LNCaP clone FGC (cell line): ENCODE measurements at regions not wholly inside any gene's neighbourhood (a gene's known extent, or its start where the extent isn't known, plus 50 kb on each side); places are given as distances from the start of the nearest gene placed in this dataset.

Source experiments
- DNase-seq: peaks from one replicate; pipeline ENCODE4 v3.0.0-alpha.2; 2011; ENCODE audit warnings: low read depth
- H3K4me3 ChIP-seq: 2 replicates; pipeline ENCODE4 v1.5.1; 2011; ENCODE audit warnings: mild to moderate bottlenecking, low read depth, low read length, control low read depth
- CTCF ChIP-seq: IDR thresholded peaks from 2 replicates; pipeline ENCODE4 v1.5.1; 2012; ENCODE audit warnings: mild to moderate bottlenecking; ENCODE audit not compliant: control insufficient read depth, insufficient read depth; ENCODE audit errors: extremely low read depth

GRCh38 chr12:93042684-93043083, 113.6 kb upstream of the EEA1 start:
- no peak overlapping the region for H3K4me3 ChIP-seq
- no peak for DNase-seq
- no peak for TF ChIP-seq CTCF

- DNase-seq, result no peak
- no peak for TF ChIP-seq CTCF
- no peak overlapping the region for H3K4me3 ChIP-seq
Measured at GRCh38 chr12:93043192-93043876, 114.2 kb upstream of the EEA1 start.

- no peak for TF ChIP-seq CTCF
- H3K4me3 ChIP-seq, result no peak overlapping the region
- no peak for DNase-seq
Measured at GRCh38 chr12:93043877-93044209, 114.7 kb upstream of the EEA1 start.

- no peak for DNase-seq
- no peak overlapping the region for H3K4me3 ChIP-seq
- TF ChIP-seq CTCF, result no peak
Measured at GRCh38 chr12:93047118-93047517, 118.0 kb upstream of the EEA1 start.

GRCh38 chr12:93048656-93049055, 119.6 kb upstream of the EEA1 start:
- no peak for DNase-seq
- TF ChIP-seq CTCF, result no peak
- H3K4me3 ChIP-seq, result no peak overlapping the region

DNA sequence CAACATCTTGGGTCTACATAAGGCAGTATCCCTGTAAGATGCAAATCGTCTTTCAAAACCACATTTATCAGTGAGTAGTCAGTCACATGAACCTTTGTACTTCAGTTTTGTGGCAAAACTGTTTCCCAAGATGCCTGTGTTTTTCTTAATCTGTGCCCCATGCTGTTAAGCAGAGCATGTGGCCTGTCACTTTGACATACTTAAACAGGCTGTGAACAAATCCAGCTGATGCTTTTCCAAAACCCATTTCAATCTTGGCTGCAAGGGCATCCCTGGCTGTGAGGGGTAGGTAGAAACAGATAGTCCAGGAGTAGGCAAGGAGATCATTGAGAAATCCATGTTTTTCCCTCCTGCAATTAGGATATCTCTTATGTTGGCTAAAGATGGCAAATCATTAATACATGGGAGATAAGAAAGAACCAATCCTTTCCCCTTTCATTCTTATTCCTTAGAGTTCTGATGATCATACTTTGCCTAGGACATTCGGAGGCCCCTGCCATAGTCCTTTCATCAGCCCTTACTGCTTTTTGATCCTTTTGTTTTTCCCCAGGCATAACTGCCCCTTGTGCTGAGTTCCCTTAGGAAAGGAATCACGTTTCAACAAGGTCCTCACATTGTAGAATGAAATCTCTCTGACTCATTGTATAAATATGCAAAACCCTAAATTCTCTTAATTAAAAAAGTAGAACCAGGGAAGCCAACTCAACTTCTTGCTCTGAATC, 121.1 kb upstream of the EEA1 start:
- no peak overlapping the region for H3K4me3 ChIP-seq
- DNase-seq, result no peak
- TF ChIP-seq CTCF, result no peak

DNA sequence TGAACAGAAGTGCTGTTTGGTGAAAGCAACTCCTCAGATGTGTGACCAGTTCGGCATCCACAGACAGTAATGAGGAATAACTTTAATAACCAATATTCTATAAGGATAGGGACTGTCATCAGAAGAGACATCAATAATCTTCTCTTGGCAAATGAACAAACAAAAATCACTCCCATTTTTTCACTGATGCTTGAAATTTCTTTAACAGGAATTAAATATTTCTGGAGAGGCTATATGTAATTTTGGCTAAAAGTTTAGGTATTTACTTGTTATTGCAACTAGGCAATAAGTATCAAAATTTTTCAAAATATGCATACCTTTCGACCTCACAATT, 121.6 kb upstream of the EEA1 start:
- H3K4me3 ChIP-seq, result no peak overlapping the region
- no peak for TF ChIP-seq CTCF
- DNase-seq, result no peak
